GM13976 (cell line): ENCODE measurements at regions not wholly inside any gene's neighbourhood (a gene's known extent, or its start where the extent isn't known, plus 50 kb on each side); places are given as distances from the start of the nearest gene placed in this dataset.
"Not testable (repeated sequence)": the region's sequence is repeated elsewhere in the genome, so short reads cannot be mapped to it uniquely, and the experiment has no call there.

Source experiments
- DNase-seq: peaks from one replicate; pipeline ENCODE4 v3.0.0; 2012; ENCODE audit warnings: low spot score
- in situ Hi-C: fragments of 300-500 bp; cut with MboI; formaldehyde crosslinking; loops from one replicate; pipeline ENCODE4 v1.12.0; 2022; ENCODE audit warnings: low sequenced_read_pairs, mixed read lengths, inconsistent platforms; ENCODE audit not compliant: unreplicated experiment
- TF ChIP-seq, protein P1 (sequence below): IDR thresholded peaks from 2 replicates; pipeline ENCODE4 v1.5.1; 2012; ENCODE audit warnings: borderline replicate concordance, mild to moderate bottlenecking; ENCODE audit not compliant: insufficient read depth; ENCODE audit errors: extremely low read depth, missing control alignments, control extremely low read depth

DNA sequence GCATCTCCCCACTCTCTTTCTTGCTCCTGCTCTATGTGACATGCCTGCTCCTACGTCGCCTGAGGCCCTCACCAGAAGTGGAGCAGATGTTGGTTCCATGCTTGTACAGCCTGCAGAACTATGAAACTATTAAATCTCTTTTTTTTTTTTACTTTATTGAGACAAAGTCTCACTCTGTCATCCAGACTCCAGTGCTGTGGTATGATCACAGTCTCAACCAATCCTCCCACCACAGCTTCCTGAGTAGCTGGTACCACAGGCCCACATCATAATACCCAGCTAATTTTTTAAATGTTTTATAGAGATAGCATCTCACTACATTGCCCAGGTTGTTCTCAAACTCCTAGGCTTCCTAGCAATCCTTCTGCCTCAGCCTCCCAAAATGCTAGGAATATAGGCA lies 1067.7 kb downstream of the PCDH9 start:
- DNase-seq = no peak
- in situ Hi-C loops = no loop called here
- TF ChIP-seq, protein P1, sequence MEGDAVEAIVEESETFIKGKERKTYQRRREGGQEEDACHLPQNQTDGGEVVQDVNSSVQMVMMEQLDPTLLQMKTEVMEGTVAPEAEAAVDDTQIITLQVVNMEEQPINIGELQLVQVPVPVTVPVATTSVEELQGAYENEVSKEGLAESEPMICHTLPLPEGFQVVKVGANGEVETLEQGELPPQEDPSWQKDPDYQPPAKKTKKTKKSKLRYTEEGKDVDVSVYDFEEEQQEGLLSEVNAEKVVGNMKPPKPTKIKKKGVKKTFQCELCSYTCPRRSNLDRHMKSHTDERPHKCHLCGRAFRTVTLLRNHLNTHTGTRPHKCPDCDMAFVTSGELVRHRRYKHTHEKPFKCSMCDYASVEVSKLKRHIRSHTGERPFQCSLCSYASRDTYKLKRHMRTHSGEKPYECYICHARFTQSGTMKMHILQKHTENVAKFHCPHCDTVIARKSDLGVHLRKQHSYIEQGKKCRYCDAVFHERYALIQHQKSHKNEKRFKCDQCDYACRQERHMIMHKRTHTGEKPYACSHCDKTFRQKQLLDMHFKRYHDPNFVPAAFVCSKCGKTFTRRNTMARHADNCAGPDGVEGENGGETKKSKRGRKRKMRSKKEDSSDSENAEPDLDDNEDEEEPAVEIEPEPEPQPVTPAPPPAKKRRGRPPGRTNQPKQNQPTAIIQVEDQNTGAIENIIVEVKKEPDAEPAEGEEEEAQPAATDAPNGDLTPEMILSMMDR = no peak

DNA sequence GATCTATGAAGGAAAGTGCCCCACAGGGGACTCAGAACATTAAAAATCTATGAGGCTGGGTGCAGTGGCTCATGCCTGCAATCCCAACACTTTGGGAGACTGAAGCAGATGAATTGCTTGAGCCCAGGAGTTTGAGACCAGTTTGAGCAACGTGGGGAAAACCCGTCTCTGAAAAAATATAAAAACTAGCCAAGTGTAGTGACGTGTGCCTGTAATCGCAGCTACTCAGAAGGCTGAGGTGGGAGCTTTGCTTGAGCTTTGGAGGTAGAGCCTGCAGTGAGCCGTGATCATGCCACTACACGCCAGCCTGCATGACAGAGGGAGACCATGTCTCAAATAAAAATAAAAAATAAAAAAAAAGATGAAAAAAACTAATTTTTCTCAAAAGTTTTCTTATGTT lies 1070.6 kb downstream of the PCDH9 start:
- in situ Hi-C loops = no loop called here
- TF ChIP-seq, protein P1 = no peak
- DNase-seq = no peak

DNA sequence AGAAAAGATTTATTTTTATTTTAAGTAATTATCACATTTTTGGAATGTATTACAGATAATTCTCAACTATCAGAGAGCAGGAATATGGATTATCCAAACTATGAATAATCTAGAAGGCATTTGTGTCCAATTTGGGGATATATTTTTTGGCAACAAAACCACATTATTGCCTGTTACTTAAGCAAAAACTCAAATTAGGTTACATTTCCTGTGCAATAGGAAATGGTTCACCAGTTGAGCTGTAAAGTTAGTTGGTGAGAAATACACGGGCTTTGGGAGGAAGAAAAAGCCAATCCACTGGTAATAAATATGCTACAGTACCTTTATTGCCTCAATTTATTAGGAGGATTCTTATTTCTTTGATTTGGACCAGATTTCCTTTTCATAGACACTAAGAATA lies 1075.2 kb downstream of the PCDH9 start:
- TF ChIP-seq, protein P1 = no peak
- in situ Hi-C loops = no loop called here
- no peak for DNase-seq

DNA sequence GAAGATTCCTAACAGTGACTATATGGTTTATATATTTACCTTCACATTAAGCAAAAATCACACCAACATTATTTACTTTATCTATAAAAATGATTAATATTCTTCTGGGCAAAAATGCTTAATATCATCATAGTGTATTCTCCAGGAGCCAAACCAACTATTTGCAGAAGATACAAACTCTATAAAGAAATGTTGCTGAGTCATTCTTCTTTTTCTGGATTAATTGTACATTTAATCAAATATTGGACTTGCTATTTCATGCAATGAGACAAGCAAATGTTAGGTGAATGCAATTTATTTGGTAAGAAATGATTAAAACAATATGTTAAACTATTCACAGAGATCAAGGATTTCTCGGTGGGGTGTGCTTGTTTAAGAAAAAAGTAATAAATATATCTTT lies 1075.8 kb downstream of the PCDH9 start:
- in situ Hi-C loops = no loop called here
- DNase-seq = no peak
- TF ChIP-seq, protein P1 = no peak

DNA sequence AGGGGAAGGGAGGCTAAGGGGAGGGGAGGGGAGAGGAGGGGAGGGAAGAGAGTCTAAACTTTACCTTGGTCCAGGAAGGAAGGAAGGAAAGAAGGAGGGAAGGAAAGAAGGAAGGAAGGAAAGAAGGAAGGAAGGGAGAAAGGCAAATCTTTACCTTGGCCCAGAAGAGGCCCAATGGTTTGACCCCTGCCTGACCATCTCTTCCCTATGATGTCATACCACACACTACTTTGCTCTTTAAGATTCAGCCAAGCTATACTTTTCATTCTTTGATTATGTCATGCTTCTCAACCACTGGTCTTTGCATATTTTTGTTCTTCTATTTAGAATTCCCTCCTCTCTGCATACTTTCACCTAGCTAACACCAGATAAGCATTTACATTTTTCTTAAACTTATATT lies 1077.5 kb downstream of the PCDH9 start:
- in situ Hi-C loops = no loop called here

DNA sequence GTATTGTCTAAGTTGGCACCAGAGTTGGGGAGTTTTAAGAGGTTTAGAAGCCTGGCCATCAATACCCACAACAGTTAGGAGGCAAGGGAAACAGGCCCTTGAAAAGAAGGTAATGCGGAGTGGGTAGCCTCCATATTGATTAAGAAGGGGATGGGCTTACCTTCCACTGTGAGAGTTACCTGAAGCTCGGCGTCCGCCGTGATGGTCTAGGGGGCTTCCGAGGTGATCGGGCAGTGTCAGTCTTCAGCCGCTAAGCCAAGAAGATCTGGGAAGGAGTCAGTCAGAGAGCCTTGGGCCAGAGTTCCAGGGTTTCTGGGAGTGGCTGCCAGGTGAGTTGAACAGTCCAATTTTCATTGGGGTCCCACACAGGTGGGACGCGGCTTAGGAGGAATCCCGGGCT lies 1085.8 kb downstream of the PCDH9 start:
- in situ Hi-C loops, DNase-seq: not testable (repeated sequence)

More for the DNA sequence above, 1077.5 kb downstream of the PCDH9 start:
- DNase-seq = no peak
- TF ChIP-seq, protein P1 = no peak

DNA sequence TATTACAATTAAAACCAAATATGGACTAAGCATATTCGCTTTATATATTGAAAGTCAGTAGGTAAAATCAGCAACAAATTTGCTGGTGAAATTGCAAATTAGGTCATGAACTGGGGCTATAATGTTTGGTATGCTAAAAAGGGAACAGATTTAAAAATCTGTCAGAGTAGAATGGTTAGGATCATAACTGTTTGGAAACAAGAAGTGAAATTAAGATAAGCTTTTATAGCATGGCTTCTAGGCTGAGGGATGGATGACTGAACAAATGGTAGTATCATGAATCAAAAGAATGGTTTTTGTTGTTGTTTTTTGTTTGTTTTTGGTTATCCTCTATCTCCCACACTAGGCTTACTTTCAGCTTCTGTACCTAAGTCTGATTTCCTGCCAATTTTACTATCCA lies 1090.4 kb downstream of the PCDH9 start:
- TF ChIP-seq, protein P1 = no peak
- no peak for DNase-seq
- in situ Hi-C loops = no loop called here
